ENCODE measurements at regions not wholly inside any gene's neighbourhood (a gene's known extent, or its start where the extent isn't known, plus 50 kb on each side); places are given as distances from the start of the nearest gene placed in this dataset.

DNA sequence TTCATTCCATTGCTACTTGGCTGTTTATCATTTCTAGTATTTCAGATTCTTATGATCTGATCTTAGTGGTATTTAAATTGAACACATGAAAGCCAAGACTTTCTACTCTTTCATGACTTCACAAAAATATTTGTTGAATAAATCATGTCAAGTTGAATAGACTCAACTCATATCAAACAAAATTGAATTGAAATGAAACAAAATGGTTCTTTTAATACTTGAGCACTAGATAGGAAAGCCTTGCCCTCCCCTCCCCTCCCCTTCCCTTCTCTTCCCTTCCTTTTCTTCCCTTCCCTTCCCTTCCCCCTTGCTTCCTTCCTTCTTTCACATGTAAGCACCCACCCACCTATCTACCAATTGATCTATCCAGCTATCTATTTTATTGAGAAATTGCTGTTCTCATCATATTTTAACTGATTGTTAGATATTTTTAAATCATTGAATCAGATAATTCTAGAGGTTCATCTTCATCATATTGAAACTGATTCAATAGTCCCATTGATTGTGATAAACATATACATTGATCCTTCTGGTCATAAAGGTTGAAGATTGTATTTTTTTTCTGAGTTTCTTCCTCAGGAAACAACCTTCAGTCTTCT is 2015.9 kb downstream of the LRRC4C start:
- Histone ChIP-seq H3K4me1 (ENCODE audit: insufficient read depth, low read length) (no peaks in the 10 kb centered on the region), H3K9me3 (ENCODE audit: control insufficient read depth, low read depth, low read length) (no peaks in the 10 kb centered on the region), H2BK5ac (ENCODE audit: insufficient read length, low read length) (no peak overlapping the region), H3K27me3 (ENCODE audit: insufficient read depth, low read length) (no peaks in the 10 kb centered on the region), H4K8ac (replicated peaks; ENCODE audit: insufficient read length, low read depth, low read length) (no peak overlapping the region), H3K23ac (ENCODE audit: insufficient read length, low read depth, low read length) (no peak overlapping the region), H2AK5ac (ENCODE audit: insufficient read length, low read length) (no peak overlapping the region), H4K20me1 (ENCODE audit: control insufficient read depth, insufficient read depth, insufficient read length) (no peaks in the 10 kb centered on the region), H3K4ac (ENCODE audit: low read depth, low read length) (no peak overlapping the region), H2BK20ac (ENCODE audit: low read depth, low read length, poor library complexity, severe bottlenecking) (no peak overlapping the region), H3K56ac (ENCODE audit: insufficient read length, low read depth, low read length) (no peak overlapping the region), H3K79me1 (ENCODE audit: insufficient read depth, low read depth, low read length, poor library complexity, severe bottlenecking) (no peaks in the 10 kb centered on the region), H4K91ac (ENCODE audit: insufficient read length, low read depth, low read length) (no peak overlapping the region), H2AFZ (ENCODE audit: low read length) (no peak overlapping the region), H3K4me2 (ENCODE audit: insufficient read depth, insufficient read length, low read length) (no peak overlapping the region), H2BK120ac (ENCODE audit: low read depth, low read length, poor library complexity, severe bottlenecking) (no peak overlapping the region), H3K14ac (ENCODE audit: insufficient read depth, low read length) (no peak overlapping the region), H3K9ac (ENCODE audit: extremely low read depth, insufficient read length, low read length) (no peak overlapping the region), H3T11ph (ENCODE audit: low read length) (no peak overlapping the region), H3K27ac (ENCODE audit: insufficient read length, low read depth, low read length) (no peak overlapping the region), H3K18ac (ENCODE audit: insufficient read length, low read depth, low read length) (no peak overlapping the region), H2BK15ac (ENCODE audit: low read depth, low read length) (no peak overlapping the region), H3K79me2 (ENCODE audit: insufficient read depth, low read length) (no peaks in the 10 kb centered on the region), H4K5ac (ENCODE audit: insufficient read length, low read depth, low read length) (no peak overlapping the region), H3K23me2 (ENCODE audit: insufficient read length, low read depth, low read length, poor library complexity, severe bottlenecking) (no peaks in the 10 kb centered on the region), H2BK12ac (ENCODE audit: insufficient read length, low read depth, low read length) (no peak overlapping the region)
- Mint-ChIP-seq H3K4me3 (no peak overlapping the region), H3K4me1 (no peaks in the 10 kb centered on the region), H3K27ac (no peak overlapping the region), H3K27me3 (ENCODE audit: low read depth) (no peaks in the 10 kb centered on the region), H3K9me3 (peaks cover 0 to 4% of the 10 kb centered on the region in 2 experiments; a peak in 2 of 5 replicates), H3K36me3 (ENCODE audit: insufficient read depth in 1 of 3, low read depth in 3 of 3) (no peaks in the 10 kb centered on the region)
- no peak for DNase-seq
- TF ChIP-seq, protein P1, sequence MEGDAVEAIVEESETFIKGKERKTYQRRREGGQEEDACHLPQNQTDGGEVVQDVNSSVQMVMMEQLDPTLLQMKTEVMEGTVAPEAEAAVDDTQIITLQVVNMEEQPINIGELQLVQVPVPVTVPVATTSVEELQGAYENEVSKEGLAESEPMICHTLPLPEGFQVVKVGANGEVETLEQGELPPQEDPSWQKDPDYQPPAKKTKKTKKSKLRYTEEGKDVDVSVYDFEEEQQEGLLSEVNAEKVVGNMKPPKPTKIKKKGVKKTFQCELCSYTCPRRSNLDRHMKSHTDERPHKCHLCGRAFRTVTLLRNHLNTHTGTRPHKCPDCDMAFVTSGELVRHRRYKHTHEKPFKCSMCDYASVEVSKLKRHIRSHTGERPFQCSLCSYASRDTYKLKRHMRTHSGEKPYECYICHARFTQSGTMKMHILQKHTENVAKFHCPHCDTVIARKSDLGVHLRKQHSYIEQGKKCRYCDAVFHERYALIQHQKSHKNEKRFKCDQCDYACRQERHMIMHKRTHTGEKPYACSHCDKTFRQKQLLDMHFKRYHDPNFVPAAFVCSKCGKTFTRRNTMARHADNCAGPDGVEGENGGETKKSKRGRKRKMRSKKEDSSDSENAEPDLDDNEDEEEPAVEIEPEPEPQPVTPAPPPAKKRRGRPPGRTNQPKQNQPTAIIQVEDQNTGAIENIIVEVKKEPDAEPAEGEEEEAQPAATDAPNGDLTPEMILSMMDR (conservative IDR thresholded peaks at IDR 0.05) = no peak
